Fibroblast of lung (primary cell): ENCODE measurements at regions not wholly inside any gene's neighbourhood (a gene's known extent, or its start where the extent isn't known, plus 50 kb on each side); places are given as distances from the start of the nearest gene placed in this dataset.

ENCODE experiments used
- EZH2 ChIP-seq: IDR thresholded peaks from 2 replicates; pipeline ENCODE4 v1.5.1; 2012; ENCODE audit warnings: low read length, control low read depth, mild to moderate bottlenecking; ENCODE audit errors: missing control alignments
- TF ChIP-seq, protein P1 (sequence below), 2 donors: IDR thresholded peaks in 1 of 2; conservative IDR thresholded peaks in 1 of 2; 1 replicate in 1 of 2; 2 replicates in 1 of 2; pipeline ENCODE4 v1.5.1; 2011 to 2012; ENCODE audit warnings: low read length in 2 of 2, control low read depth in 1 of 2, inconsistent platforms in 1 of 2, low read depth in 1 of 2, mild to moderate bottlenecking in 1 of 2

DNA sequence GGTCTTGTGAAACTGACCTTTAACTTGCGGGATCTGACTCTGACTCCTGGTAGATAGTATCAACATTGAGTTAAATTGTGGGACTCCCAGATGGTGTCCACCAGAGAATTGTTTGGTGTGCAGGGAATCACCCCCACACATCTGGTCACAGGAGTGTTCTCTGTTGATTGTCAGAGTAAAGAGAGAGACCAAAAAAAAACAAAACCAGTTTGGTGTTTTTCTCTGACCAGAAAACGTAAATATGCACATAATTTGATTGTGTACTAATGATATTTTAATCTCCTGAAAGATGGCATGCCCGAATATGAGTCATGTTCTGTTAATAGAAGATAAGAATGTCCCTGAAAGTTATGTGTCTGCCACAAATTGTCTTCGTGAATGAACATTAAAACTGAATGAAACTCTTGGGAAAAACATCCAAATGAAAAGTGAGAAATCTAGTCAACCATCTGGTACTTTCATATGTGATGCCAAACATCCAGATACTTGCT is 118.5 kb upstream of the GPC6 start:
- TF ChIP-seq, protein P1, sequence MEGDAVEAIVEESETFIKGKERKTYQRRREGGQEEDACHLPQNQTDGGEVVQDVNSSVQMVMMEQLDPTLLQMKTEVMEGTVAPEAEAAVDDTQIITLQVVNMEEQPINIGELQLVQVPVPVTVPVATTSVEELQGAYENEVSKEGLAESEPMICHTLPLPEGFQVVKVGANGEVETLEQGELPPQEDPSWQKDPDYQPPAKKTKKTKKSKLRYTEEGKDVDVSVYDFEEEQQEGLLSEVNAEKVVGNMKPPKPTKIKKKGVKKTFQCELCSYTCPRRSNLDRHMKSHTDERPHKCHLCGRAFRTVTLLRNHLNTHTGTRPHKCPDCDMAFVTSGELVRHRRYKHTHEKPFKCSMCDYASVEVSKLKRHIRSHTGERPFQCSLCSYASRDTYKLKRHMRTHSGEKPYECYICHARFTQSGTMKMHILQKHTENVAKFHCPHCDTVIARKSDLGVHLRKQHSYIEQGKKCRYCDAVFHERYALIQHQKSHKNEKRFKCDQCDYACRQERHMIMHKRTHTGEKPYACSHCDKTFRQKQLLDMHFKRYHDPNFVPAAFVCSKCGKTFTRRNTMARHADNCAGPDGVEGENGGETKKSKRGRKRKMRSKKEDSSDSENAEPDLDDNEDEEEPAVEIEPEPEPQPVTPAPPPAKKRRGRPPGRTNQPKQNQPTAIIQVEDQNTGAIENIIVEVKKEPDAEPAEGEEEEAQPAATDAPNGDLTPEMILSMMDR (conservative IDR thresholded peaks at IDR 0.05 in 1 of 2, IDR thresholded peaks at IDR 0.05 in 1 of 2; ENCODE audit: low read depth in 1 of 2, low read length in 2 of 2) = no peak
- no peak for TF ChIP-seq EZH2
